SK-N-SH (cell line): ENCODE measurements at regions not wholly inside any gene's neighbourhood (a gene's known extent, or its start where the extent isn't known, plus 50 kb on each side); places are given as distances from the start of the nearest gene placed in this dataset.

Experiments
- CTCF ChIA-PET: fragments of 300-600, 350-600 bp; formaldehyde crosslinking; extraction: SDS; loops from one replicate; lab custom pipeline; 2021; lab: Yijun Ruan, JAX
- POLR2A ChIA-PET: fragments of 350-600 bp; sonication (Branson Sonifier 250); formaldehyde crosslinking; extraction: SDS; loops from one replicate; lab custom pipeline; 2020; ENCODE audit warnings: antibody characterized with exemption, inconsistent platforms; lab: Yijun Ruan, JAX
- DNase-seq: peaks from one replicate; pipeline ENCODE4 v3.0.0; 2012
- H2AFZ ChIP-seq: fragments of 200-600 bp; sonication (generic); 2 replicates; pipeline ENCODE4 v1.8.1; 2016; ENCODE audit warnings: antibody characterized with exemption, mild to moderate bottlenecking, low read depth
- H3F3A ChIP-seq: fragments of 200-600 bp; sonication (generic); replicated peaks from 2 replicates; pipeline ENCODE3; 2016; ENCODE audit warnings: antibody characterized with exemption, mild to moderate bottlenecking; ENCODE audit not compliant: insufficient read depth
- H3K27ac ChIP-seq, 2 experiments: fragments of 200-500 bp in 1 of 2; fragments of 200-600 bp in 1 of 2; sonication (Bioruptor generic) in 1 of 2; sonication (generic), shearing (Covaris generic) in 1 of 2; 2 replicates each; pipeline versions ENCODE4 v1.5.1 to v1.6.1; 2014 to 2016; ENCODE audit warnings: low read depth in 2 of 2, inconsistent platforms in 1 of 2, low read length in 1 of 2, mild to moderate bottlenecking in 1 of 2, mixed read lengths in 1 of 2
- H3K27me3 ChIP-seq: fragments of 200-600 bp; sonication (generic), shearing (Covaris generic); 2 replicates; pipeline ENCODE4 v1.6.1; 2016; ENCODE audit warnings: mixed run types; ENCODE audit not compliant: insufficient read depth
- H3K36me3 ChIP-seq, 2 experiments: fragments of 200-500 bp in 1 of 2; fragments of 200-600 bp in 1 of 2; sonication (Bioruptor generic) in 1 of 2; sonication (generic) in 1 of 2; replicated peaks in 1 of 2; 2 replicates each; pipeline versions ENCODE3 to v1.5.1; 2014 to 2016; ENCODE audit warnings: low read length in 1 of 2, mild to moderate bottlenecking in 1 of 2; ENCODE audit not compliant: insufficient read depth in 2 of 2, control insufficient read depth in 1 of 2
- H3K4me1 ChIP-seq, 2 experiments: fragments of 200-500 bp in 1 of 2; fragments of 200-600 bp in 1 of 2; sonication (Bioruptor generic) in 1 of 2; sonication (generic), shearing (Covaris generic) in 1 of 2; 2 replicates each; pipeline versions ENCODE4 v1.5.1 to v1.6.1; 2014 to 2016; ENCODE audit warnings: low read depth in 1 of 2, low read length in 1 of 2, mixed run types in 1 of 2; ENCODE audit not compliant: insufficient read depth in 2 of 2, control insufficient read depth in 1 of 2
- H3K4me2 ChIP-seq: fragments of 200-600 bp; sonication (generic), shearing (Covaris generic); 2 replicates; pipeline ENCODE4 v1.6.1; 2017; ENCODE audit warnings: mixed run types
- H3K4me3 ChIP-seq, 2 experiments: fragments of 200-500 bp in 1 of 2; fragments of 200-600 bp in 1 of 2; sonication (Bioruptor generic) in 1 of 2; sonication (generic), shearing (Covaris generic) in 1 of 2; 2 replicates each; pipeline versions ENCODE4 v1.5.1 to v1.8.1; 2014 to 2016; ENCODE audit warnings: low read depth in 2 of 2, inconsistent platforms in 1 of 2, low read length in 1 of 2, mild to moderate bottlenecking in 1 of 2, mixed read lengths in 1 of 2, moderate library complexity in 1 of 2
- H3K79me2 ChIP-seq: fragments of 200-600 bp; sonication (generic); 2 replicates; pipeline ENCODE4 v1.8.1; 2017; ENCODE audit warnings: mild to moderate bottlenecking; ENCODE audit not compliant: insufficient read depth
- H3K9ac ChIP-seq: fragments of 200-600 bp; sonication (generic); 2 replicates; pipeline ENCODE4 v1.6.1; 2017; ENCODE audit warnings: mixed run types
- H3K9me2 ChIP-seq: fragments of 200-600 bp; sonication (generic); 2 replicates; pipeline ENCODE4 v1.6.1; 2017; ENCODE audit warnings: mixed run types
- H3K9me3 ChIP-seq: fragments of 200-600 bp; sonication (generic); 2 replicates; pipeline ENCODE4 v1.6.1; 2017; ENCODE audit warnings: mixed run types, mild to moderate bottlenecking, moderate library complexity
- H4K20me1 ChIP-seq: fragments of 200-600 bp; sonication (generic); 2 replicates; pipeline ENCODE4 v1.6.1; 2017; ENCODE audit warnings: mild to moderate bottlenecking, mixed run types; ENCODE audit not compliant: insufficient read depth
- CTCF ChIP-seq: fragments of 200-600 bp; sonication (generic); IDR thresholded peaks from 2 replicates; pipeline ENCODE4 v1.6.1; 2017; ENCODE audit warnings: antibody characterized with exemption, mild to moderate bottlenecking, moderate library complexity
- ELF1 ChIP-seq: IDR thresholded peaks from 2 replicates; pipeline ENCODE4 v1.4.0; 2012
- EZH2phosphoT487 ChIP-seq: fragments of 200-600 bp; sonication (generic); IDR thresholded peaks from 2 replicates; pipeline ENCODE4 v1.6.1; 2017; ENCODE audit warnings: low read depth, mixed run types, mild to moderate bottlenecking, antibody characterized with exemption, moderate library complexity, borderline replicate concordance
- FOXJ3 ChIP-seq: sonication (generic); formaldehyde crosslinking; IDR thresholded peaks from 2 replicates; pipeline ENCODE4 v1.5.1; 2020; ENCODE audit warnings: mild to moderate bottlenecking, missing genetic modification reagents
- GABPA ChIP-seq: IDR thresholded peaks from 2 replicates; pipeline ENCODE4 v1.4.0; 2012; ENCODE audit warnings: low read depth, mild to moderate bottlenecking
- GATA2 ChIP-seq: sonication (generic); formaldehyde crosslinking; IDR thresholded peaks from 2 replicates; pipeline ENCODE4 v1.5.0; 2020; ENCODE audit warnings: mild to moderate bottlenecking, missing genetic modification reagents
- IRF3 ChIP-seq: fragments of 150-350 bp; IDR thresholded peaks from 2 replicates; pipeline ENCODE4 v1.6.1; 2016; ENCODE audit warnings: mild to moderate bottlenecking, low read depth, low read length
- JUND ChIP-seq: IDR thresholded peaks from 2 replicates; pipeline ENCODE4 v1.4.0; 2012
- MAX ChIP-seq: IDR thresholded peaks from 2 replicates; pipeline ENCODE4 v1.4.0; 2012; ENCODE audit warnings: low read depth
- MEF2A ChIP-seq: IDR thresholded peaks from 2 replicates; pipeline ENCODE4 v1.4.0; 2012; ENCODE audit warnings: low read depth, borderline replicate concordance
- POLR2AphosphoS5 ChIP-seq: IDR thresholded peaks from 2 replicates; pipeline ENCODE4 v1.6.1; 2012; ENCODE audit warnings: low read depth, low read length
- RAD21 ChIP-seq: IDR thresholded peaks from 2 replicates; pipeline ENCODE4 v1.6.1; 2012; ENCODE audit warnings: mild to moderate bottlenecking, low read length
- RFX5 ChIP-seq: IDR thresholded peaks from 2 replicates; pipeline ENCODE4 v1.6.1; 2012; ENCODE audit warnings: mild to moderate bottlenecking, improper control_type of control experiment, low read length
- SIN3A ChIP-seq: IDR thresholded peaks from 2 replicates; pipeline ENCODE4 v1.6.1; 2012; ENCODE audit warnings: low read depth, mild to moderate bottlenecking, low read length, moderate library complexity, borderline replicate concordance
- TCF12 ChIP-seq: IDR thresholded peaks from 2 replicates; pipeline ENCODE4 v1.4.0; 2012
- USF2 ChIP-seq: fragments of 150-350 bp; IDR thresholded peaks from 2 replicates; pipeline ENCODE4 v1.6.1; 2017; ENCODE audit warnings: antibody characterized with exemption, low read length, low read depth, borderline replicate concordance
- ZBTB33 ChIP-seq: IDR thresholded peaks from 2 replicates; pipeline ENCODE4 v1.4.0; 2012; ENCODE audit warnings: low read depth, borderline replicate concordance
- WGBS: methylation state at CpG from one replicate; pipeline ENCODE4 v1.1.6; 2017; ENCODE audit warnings: low lambda C conversion rate; 5-methylcytosine and 5-hydroxymethylcytosine counted together

GRCh38 chr5:4215143-4215542 lies 619.5 kb downstream of the IRX1 start:
- TF ChIP-seq POLR2AphosphoS5: no peak
- POLR2A ChIA-PET: no interaction called here

GRCh38 chr5:4216142-4216541 lies 620.5 kb downstream of the IRX1 start:
- no peak for DNase-seq
- Histone ChIP-seq H3K9ac (no peak overlapping the region), H3K36me3 (no peaks in the 10 kb centered on the region), H3K4me2 (no peak overlapping the region), H3K9me3 (no peaks in the 10 kb centered on the region), H4K20me1 (no peaks in the 10 kb centered on the region), H3K27ac (no peak overlapping the region), H3K27me3 (no peaks in the 10 kb centered on the region), H3K4me3 (no peak overlapping the region), H3K9me2 (no peaks in the 10 kb centered on the region), H2AFZ (no peak overlapping the region), H3F3A (no peaks in the 10 kb centered on the region), H3K79me2 (no peaks in the 10 kb centered on the region), H3K4me1 (no peaks in the 10 kb centered on the region)
- CTCF ChIA-PET: interaction anchor here (1.0 kb wide), 1 partner anchor 11 kb away, joined by 3 read pairs; no protein-coding TSS in a partner anchor
- TF ChIP-seq SIN3A (no peak), ELF1 (no peak), IRF3 (no peak)
- POLR2A ChIA-PET: no interaction called here
- 12% methylated on average over 3 of the region's 3 CpGs for WGBS

More at GRCh38 chr5:4215143-4215542, 619.5 kb downstream of the IRX1 start:
- Histone ChIP-seq H3K4me2 (no peak overlapping the region), H3K27ac (no peak overlapping the region), H3K36me3 (no peaks in the 10 kb centered on the region), H3K4me1 (no peaks in the 10 kb centered on the region), H3K9ac (no peak overlapping the region), H4K20me1 (no peaks in the 10 kb centered on the region), H3K79me2 (no peaks in the 10 kb centered on the region), H3K27me3 (no peaks in the 10 kb centered on the region), H3K4me3 (no peak overlapping the region), H3K9me3 (no peaks in the 10 kb centered on the region), H3K9me2 (no peaks in the 10 kb centered on the region), H2AFZ (no peak overlapping the region), H3F3A (no peaks in the 10 kb centered on the region)
- no peak for DNase-seq
- CTCF ChIA-PET: no interaction called here

- H3K36me3 ChIP-seq: no peaks in the 10 kb centered on the region
- H3F3A ChIP-seq: no peaks in the 10 kb centered on the region
- no peak overlapping the region for H3K9ac ChIP-seq
- 3% methylated on average over 7 of the region's 7 CpGs for WGBS
- no peak overlapping the region for H3K4me3 ChIP-seq
- H3K9me3 ChIP-seq: no peaks in the 10 kb centered on the region
- ChIA-PET POLR2A (no interaction called here), CTCF (no interaction called here)
- no peaks in the 10 kb centered on the region for H3K79me2 ChIP-seq
- H3K4me2 ChIP-seq: no peak overlapping the region
- H3K9me2 ChIP-seq: no peaks in the 10 kb centered on the region
- H4K20me1 ChIP-seq: no peaks in the 10 kb centered on the region
- no peak for DNase-seq
- H3K27me3 ChIP-seq: no peaks in the 10 kb centered on the region
- H3K27ac ChIP-seq: no peak overlapping the region
- H3K4me1 ChIP-seq: no peaks in the 10 kb centered on the region
- H2AFZ ChIP-seq: no peak overlapping the region
- no peak for TF ChIP-seq POLR2AphosphoS5
- TF ChIP-seq FOXJ3: no peak
- no peak for TF ChIP-seq MAX
- TF ChIP-seq RFX5: no peak
- no peak for TF ChIP-seq CTCF
- TF ChIP-seq TCF12: no peak
- TF ChIP-seq RAD21: no peak
- TF ChIP-seq MEF2A: no peak
- no peak for TF ChIP-seq GATA2 (CRISPR knock-in tag)
- TF ChIP-seq EZH2phosphoT487: no peak
- no peak for TF ChIP-seq ZBTB33
- TF ChIP-seq JUND: no peak
- no peak for TF ChIP-seq USF2
- no peak for TF ChIP-seq GABPA
These were observed 624.4 kb downstream of the IRX1 start for GRCh38 chr5:4220016-4220415.
